ENCODE measurements at regions not wholly inside any gene's neighbourhood (a gene's known extent, or its start where the extent isn't known, plus 50 kb on each side); places are given as distances from the start of the nearest gene placed in this dataset.

- Histone ChIP-seq H3K4me2 (peak overlapping the region; percentile 54), H3K36me3 (ENCODE audit: low read depth) (no peaks in the 10 kb centered on the region), H3K4me1 (replicated peaks; ENCODE audit: insufficient read depth) (peaks cover 20% of the 10 kb centered on the region), H3F3A (ENCODE audit: insufficient read depth, low read depth) (peaks cover 31% of the 10 kb centered on the region), H3K27ac (peak overlapping the region; percentile 92), H4K20me1 (ENCODE audit: insufficient read depth) (no peaks in the 10 kb centered on the region), H3K9me3 (ENCODE audit: insufficient read depth, low read depth) (peaks cover 20% of the 10 kb centered on the region; the same call in 1 of the 2 replicates), H3K4me3 (no peak overlapping the region), H3K79me2 (ENCODE audit: low read depth) (no peaks in the 10 kb centered on the region), H3K9me2 (ENCODE audit: insufficient read depth) (no peaks in the 10 kb centered on the region), H2AFZ (no peak overlapping the region), H3K27me3 (ENCODE audit: insufficient read depth, low read depth) (no peaks in the 10 kb centered on the region)
- peak; percentile 37 to 90 for DNase-seq
- TF ChIP-seq, protein P1, sequence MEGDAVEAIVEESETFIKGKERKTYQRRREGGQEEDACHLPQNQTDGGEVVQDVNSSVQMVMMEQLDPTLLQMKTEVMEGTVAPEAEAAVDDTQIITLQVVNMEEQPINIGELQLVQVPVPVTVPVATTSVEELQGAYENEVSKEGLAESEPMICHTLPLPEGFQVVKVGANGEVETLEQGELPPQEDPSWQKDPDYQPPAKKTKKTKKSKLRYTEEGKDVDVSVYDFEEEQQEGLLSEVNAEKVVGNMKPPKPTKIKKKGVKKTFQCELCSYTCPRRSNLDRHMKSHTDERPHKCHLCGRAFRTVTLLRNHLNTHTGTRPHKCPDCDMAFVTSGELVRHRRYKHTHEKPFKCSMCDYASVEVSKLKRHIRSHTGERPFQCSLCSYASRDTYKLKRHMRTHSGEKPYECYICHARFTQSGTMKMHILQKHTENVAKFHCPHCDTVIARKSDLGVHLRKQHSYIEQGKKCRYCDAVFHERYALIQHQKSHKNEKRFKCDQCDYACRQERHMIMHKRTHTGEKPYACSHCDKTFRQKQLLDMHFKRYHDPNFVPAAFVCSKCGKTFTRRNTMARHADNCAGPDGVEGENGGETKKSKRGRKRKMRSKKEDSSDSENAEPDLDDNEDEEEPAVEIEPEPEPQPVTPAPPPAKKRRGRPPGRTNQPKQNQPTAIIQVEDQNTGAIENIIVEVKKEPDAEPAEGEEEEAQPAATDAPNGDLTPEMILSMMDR (conservative IDR thresholded peaks at IDR 0.05), result no peak
- no peak for TF ChIP-seq EZH2 (IDR thresholded peaks at IDR 0.05; ENCODE audit: low read depth)
- ChIA-PET CTCF (interaction anchor here (0.6 kb wide), 1 partner anchor 1074 kb away, joined by 3 read pairs; no protein-coding TSS in a partner anchor), POLR2A (ENCODE audit: unreplicated experiment) (interaction anchor here (0.6 to 0.9 kb wide), 2 partner anchors 14 to 62 kb away, joined by 3 to 4 read pairs; no protein-coding TSS in a partner anchor)
- intact Hi-C loops (cut with micrococcal nuclease; ENCODE audit: unreplicated experiment), result loop anchor here (1.0 to 5.0 kb wide), 9 partner anchors 60 to 1170 kb away; no protein-coding TSS in a partner anchor
- BruUV-seq (replicated peaks), result no TSS peak
Observed at GRCh38 chr6:14271789-14272736, 154.5 kb downstream of the CD83 start.

DNA sequence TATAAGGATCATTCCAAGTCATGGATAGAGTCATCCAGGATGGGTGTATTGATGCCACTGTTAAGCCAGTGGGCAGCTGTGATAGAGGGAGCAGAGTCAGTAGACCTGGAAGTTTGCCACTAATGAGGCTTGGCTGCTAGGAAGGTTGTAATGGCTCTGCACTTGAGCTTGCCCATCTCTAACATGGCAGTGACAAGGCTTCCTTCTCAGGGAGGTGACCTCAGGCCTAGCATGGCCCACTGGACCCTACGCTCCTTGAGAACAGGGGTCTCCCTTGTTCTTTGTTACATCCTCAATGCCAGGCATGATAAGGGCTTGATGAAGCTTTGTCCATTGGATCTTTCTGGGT lies 155.1 kb downstream of the CD83 start:
- Histone ChIP-seq H3K4me1 (replicated peaks; ENCODE audit: insufficient read depth) (peaks cover 20% of the 10 kb centered on the region), H3K27ac (peak overlapping the region; percentile 92), H3K36me3 (ENCODE audit: low read depth) (no peaks in the 10 kb centered on the region), H3K9me2 (ENCODE audit: insufficient read depth) (no peaks in the 10 kb centered on the region), H3K27me3 (ENCODE audit: insufficient read depth, low read depth) (no peaks in the 10 kb centered on the region), H4K20me1 (ENCODE audit: insufficient read depth) (no peaks in the 10 kb centered on the region), H3F3A (ENCODE audit: insufficient read depth, low read depth) (peaks cover 31% of the 10 kb centered on the region), H3K4me3 (no peak overlapping the region), H3K4me2 (no peak overlapping the region), H3K79me2 (ENCODE audit: low read depth) (no peaks in the 10 kb centered on the region), H3K9me3 (ENCODE audit: insufficient read depth, low read depth) (peaks cover 20% of the 10 kb centered on the region; the same call in 1 of the 2 replicates), H2AFZ (no peak overlapping the region)
- TF ChIP-seq EZH2 (IDR thresholded peaks at IDR 0.05; ENCODE audit: low read depth), result no peak
- TF ChIP-seq, protein P1 (conservative IDR thresholded peaks at IDR 0.05), result no peak
- POLR2A ChIA-PET (ENCODE audit: unreplicated experiment), result no interaction called here
- intact Hi-C loops (cut with micrococcal nuclease; ENCODE audit: unreplicated experiment), result loop anchor here (5.0 kb wide), 1 partner anchor 1170 kb away; no protein-coding TSS in a partner anchor
- CTCF ChIA-PET, result no interaction called here
- no TSS peak for BruUV-seq (replicated peaks)
- DNase-seq, result no peak

DNA sequence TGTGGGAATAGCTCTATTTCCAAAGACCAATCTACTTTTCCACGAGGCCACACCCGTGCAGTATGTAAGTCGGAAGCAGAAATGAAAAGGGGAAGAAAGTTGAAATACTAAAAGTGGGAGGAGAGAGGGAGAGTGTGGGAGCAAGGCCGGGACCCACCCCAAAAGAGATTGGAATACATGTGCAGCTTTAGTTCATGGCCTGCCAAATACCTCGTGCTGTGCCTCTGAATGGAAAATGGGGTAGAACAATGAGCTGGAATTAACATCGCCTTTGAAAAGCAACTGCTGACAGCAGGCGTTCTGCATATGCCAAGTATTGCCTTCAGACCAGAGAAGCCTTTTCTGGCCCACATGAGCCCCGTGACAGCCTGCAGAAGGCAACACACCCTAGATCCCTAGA lies 155.6 kb downstream of the CD83 start:
- peaks cover 20% of the 10 kb centered on the region for H3K4me1 ChIP-seq (replicated peaks; ENCODE audit: insufficient read depth)
- CTCF ChIA-PET, result no interaction called here
- intact Hi-C loops (cut with micrococcal nuclease; ENCODE audit: unreplicated experiment), result loop anchor here (5.0 kb wide), 1 partner anchor 1169 kb away; no protein-coding TSS in a partner anchor

More for the DNA sequence above, 155.6 kb downstream of the CD83 start:
- H3K27me3 ChIP-seq (ENCODE audit: insufficient read depth, low read depth), result no peaks in the 10 kb centered on the region
- peaks cover 31% of the 10 kb centered on the region for H3F3A ChIP-seq (ENCODE audit: insufficient read depth, low read depth)
- H3K9me3 ChIP-seq (ENCODE audit: insufficient read depth, low read depth), result peaks cover 20% of the 10 kb centered on the region; the same call in 1 of the 2 replicates
- POLR2A ChIA-PET (ENCODE audit: unreplicated experiment), result no interaction called here
- no peak for DNase-seq
- H3K4me3 ChIP-seq, result no peak overlapping the region
- BruUV-seq (replicated peaks), result no TSS peak
- no peak overlapping the region for H2AFZ ChIP-seq
- H3K4me2 ChIP-seq, result no peak overlapping the region
- H3K79me2 ChIP-seq (ENCODE audit: low read depth), result no peaks in the 10 kb centered on the region
- no peak overlapping the region for H3K27ac ChIP-seq
- H4K20me1 ChIP-seq (ENCODE audit: insufficient read depth), result no peaks in the 10 kb centered on the region
- no peak for TF ChIP-seq EZH2 (IDR thresholded peaks at IDR 0.05; ENCODE audit: low read depth)
- TF ChIP-seq, protein P1 (conservative IDR thresholded peaks at IDR 0.05), result no peak
- no peaks in the 10 kb centered on the region for H3K9me2 ChIP-seq (ENCODE audit: insufficient read depth)
- H3K36me3 ChIP-seq (ENCODE audit: low read depth), result no peaks in the 10 kb centered on the region
